HL-60 (cell line): ENCODE measurements at regions not wholly inside any gene's neighbourhood (a gene's known extent, or its start where the extent isn't known, plus 50 kb on each side); places are given as distances from the start of the nearest gene placed in this dataset.
"Not testable (repeated sequence)": the region's sequence is repeated elsewhere in the genome, so short reads cannot be mapped to it uniquely, and the experiment has no call there.

ENCODE experiments used
- DNase-seq, 2 experiments: peaks; one replicate each; pipeline ENCODE4 v3.0.0-alpha.2; 2010 to 2020; ENCODE audit warnings: low read depth in 1 of 2, low spot score in 1 of 2
- H3K27ac ChIP-seq: fragments of 250-450 bp; sonication (Bioruptor Pico); replicated peaks from 2 replicates; pipeline ENCODE4 v1.5.1; 2020; ENCODE audit warnings: mild to moderate bottlenecking, moderate library complexity
- H3K27me3 ChIP-seq: fragments of 250-450 bp; sonication (Bioruptor Pico); 2 replicates; pipeline ENCODE4 v1.5.1; 2021; ENCODE audit warnings: mild to moderate bottlenecking, moderate library complexity; ENCODE audit not compliant: insufficient read depth, poor library complexity, severe bottlenecking
- H3K4me3 ChIP-seq: replicated peaks from 2 replicates; pipeline ENCODE4 v1.5.1; 2011; ENCODE audit warnings: mild to moderate bottlenecking, control low read depth, low read length; ENCODE audit not compliant: insufficient read depth
- GABPA ChIP-seq: IDR thresholded peaks from 2 replicates; pipeline ENCODE4 v1.6.1; 2012; ENCODE audit warnings: low read depth
- POLR2AphosphoS5 ChIP-seq: IDR thresholded peaks from 2 replicates; pipeline ENCODE4 v1.6.1; 2012; ENCODE audit warnings: low read depth
- SPI1 ChIP-seq: IDR thresholded peaks from 2 replicates; pipeline ENCODE4 v1.6.1; 2012; ENCODE audit warnings: low read depth, mild to moderate bottlenecking, borderline replicate concordance
- TF ChIP-seq, protein P1 (sequence below): IDR thresholded peaks from 2 replicates; pipeline ENCODE4 v1.6.1; 2012; ENCODE audit warnings: low read depth; ENCODE audit not compliant: insufficient replicate concordance
- TF ChIP-seq, protein P2 (sequence below): IDR thresholded peaks from one replicate; pipeline ENCODE4 v1.5.1; 2011; ENCODE audit warnings: low read length, control low read depth, inconsistent platforms; ENCODE audit not compliant: insufficient read depth

DNA sequence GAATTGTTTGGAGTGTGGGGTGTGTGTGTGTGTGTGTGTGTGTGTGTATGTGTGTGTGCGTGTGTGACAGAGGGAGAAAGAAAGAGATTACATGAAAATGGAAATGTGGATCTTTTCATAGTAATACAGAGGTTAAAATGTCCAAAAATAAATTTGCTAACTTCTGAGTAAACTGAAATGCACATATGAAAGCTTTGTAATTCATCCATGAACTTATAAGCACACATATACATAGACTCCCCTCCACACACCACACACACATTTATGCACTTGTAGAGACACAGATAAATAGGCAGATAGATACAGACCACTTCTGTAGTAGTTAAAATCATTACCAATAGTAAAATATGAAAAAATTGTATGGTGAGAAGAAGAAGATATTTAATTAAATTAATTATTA is 108.2 kb upstream of the MSMB start:
- H3K27ac ChIP-seq, H3K4me3 ChIP-seq, H3K27me3 ChIP-seq, DNase-seq: not testable (repeated sequence)

DNA sequence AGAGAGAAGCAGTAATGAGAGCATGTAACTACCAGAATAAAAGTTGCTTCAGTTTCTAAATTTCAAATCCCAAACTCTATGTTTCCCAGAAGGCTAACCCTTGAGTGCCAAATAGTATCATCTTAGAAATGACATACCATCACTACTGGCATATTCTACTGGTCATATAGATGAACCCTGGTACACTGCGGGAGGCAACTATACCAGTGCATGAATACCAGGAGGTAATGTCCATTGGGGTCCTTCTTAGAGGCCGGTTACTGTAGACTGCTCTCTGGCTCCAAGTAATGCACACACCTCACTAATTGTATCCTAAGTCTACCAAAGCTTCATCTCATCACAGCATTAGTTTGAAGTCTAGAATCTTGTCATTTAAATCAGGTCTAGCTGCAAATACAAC is 108.6 kb upstream of the MSMB start:
- not testable (repeated sequence) for H3K27me3 ChIP-seq, H3K4me3 ChIP-seq, H3K27ac ChIP-seq, DNase-seq

DNA sequence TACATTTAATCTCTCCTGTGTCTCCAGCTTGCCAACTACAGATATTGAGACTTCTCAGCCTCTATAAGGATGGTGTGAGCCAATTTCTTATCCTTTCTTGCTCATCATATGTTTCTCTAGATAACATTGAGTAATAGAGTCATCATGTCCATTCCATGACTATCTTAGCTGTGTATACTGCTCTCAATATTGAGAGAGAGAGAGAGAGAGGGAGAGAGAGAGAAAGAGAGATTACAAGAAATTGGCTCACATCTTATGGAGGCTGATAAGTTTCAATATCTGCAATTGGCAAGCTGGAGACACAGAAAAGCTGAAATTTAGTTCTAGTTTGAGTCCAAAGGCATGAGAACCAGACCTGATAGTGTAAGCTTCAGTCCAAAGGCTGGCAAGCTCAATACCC is 110.8 kb upstream of the MSMB start:
- not testable (repeated sequence) for H3K27me3 ChIP-seq, DNase-seq, H3K27ac ChIP-seq, H3K4me3 ChIP-seq

DNA sequence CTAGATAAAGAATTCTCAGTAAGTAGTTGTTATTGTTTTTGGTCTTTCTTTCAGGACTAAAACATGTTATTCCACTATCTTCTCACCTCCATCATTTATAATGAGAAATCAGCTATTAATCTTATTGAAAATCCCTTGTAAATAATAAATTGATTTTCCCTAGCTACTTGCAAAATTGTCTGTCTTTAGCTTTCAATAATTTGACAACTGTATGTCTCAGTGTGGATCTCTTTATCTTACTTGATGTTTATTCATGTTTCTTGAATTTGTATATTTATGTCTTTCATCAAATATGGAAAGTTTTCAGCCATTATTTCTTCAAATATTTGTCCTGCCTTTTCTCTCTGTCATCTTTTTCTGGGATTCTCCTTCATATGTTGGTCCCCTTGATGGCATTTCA is 117.1 kb upstream of the ANTXRL start:
- no peak overlapping the region for H3K4me3 ChIP-seq
- H3K27ac ChIP-seq: no peak overlapping the region
- no peak for DNase-seq
- no peaks in the 10 kb centered on the region for H3K27me3 ChIP-seq
- TF ChIP-seq, protein P1, sequence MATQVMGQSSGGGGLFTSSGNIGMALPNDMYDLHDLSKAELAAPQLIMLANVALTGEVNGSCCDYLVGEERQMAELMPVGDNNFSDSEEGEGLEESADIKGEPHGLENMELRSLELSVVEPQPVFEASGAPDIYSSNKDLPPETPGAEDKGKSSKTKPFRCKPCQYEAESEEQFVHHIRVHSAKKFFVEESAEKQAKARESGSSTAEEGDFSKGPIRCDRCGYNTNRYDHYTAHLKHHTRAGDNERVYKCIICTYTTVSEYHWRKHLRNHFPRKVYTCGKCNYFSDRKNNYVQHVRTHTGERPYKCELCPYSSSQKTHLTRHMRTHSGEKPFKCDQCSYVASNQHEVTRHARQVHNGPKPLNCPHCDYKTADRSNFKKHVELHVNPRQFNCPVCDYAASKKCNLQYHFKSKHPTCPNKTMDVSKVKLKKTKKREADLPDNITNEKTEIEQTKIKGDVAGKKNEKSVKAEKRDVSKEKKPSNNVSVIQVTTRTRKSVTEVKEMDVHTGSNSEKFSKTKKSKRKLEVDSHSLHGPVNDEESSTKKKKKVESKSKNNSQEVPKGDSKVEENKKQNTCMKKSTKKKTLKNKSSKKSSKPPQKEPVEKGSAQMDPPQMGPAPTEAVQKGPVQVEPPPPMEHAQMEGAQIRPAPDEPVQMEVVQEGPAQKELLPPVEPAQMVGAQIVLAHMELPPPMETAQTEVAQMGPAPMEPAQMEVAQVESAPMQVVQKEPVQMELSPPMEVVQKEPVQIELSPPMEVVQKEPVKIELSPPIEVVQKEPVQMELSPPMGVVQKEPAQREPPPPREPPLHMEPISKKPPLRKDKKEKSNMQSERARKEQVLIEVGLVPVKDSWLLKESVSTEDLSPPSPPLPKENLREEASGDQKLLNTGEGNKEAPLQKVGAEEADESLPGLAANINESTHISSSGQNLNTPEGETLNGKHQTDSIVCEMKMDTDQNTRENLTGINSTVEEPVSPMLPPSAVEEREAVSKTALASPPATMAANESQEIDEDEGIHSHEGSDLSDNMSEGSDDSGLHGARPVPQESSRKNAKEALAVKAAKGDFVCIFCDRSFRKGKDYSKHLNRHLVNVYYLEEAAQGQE: no peak
- TF ChIP-seq SPI1 (no peak), GABPA (no peak), POLR2AphosphoS5 (no peak)
- TF ChIP-seq, protein P2, sequence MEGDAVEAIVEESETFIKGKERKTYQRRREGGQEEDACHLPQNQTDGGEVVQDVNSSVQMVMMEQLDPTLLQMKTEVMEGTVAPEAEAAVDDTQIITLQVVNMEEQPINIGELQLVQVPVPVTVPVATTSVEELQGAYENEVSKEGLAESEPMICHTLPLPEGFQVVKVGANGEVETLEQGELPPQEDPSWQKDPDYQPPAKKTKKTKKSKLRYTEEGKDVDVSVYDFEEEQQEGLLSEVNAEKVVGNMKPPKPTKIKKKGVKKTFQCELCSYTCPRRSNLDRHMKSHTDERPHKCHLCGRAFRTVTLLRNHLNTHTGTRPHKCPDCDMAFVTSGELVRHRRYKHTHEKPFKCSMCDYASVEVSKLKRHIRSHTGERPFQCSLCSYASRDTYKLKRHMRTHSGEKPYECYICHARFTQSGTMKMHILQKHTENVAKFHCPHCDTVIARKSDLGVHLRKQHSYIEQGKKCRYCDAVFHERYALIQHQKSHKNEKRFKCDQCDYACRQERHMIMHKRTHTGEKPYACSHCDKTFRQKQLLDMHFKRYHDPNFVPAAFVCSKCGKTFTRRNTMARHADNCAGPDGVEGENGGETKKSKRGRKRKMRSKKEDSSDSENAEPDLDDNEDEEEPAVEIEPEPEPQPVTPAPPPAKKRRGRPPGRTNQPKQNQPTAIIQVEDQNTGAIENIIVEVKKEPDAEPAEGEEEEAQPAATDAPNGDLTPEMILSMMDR: no peak

DNA sequence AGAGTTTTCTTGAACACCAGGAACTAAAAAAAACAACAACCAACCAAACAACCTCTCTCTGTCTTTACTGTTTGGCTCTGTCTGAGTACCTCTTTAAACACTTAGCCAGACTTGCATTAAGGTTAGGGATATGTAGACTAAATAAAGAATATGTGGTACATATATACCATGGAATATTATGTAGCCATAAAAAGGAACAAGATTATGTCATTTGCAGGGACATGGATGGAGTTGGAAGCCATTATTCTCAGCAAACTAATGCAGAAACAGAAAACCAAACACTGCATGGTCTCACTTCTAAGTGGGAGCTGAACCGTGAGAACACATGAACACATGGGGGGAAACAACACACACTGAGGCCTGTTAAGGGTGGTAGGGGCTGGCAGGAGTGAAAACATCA is 116.0 kb upstream of the ANTXRL start:
- H3K27ac ChIP-seq: no peak overlapping the region
- no peak overlapping the region for H3K4me3 ChIP-seq
- TF ChIP-seq POLR2AphosphoS5: no peak
- TF ChIP-seq, protein P1: no peak
- TF ChIP-seq GABPA: no peak
- TF ChIP-seq, protein P2: no peak
- TF ChIP-seq SPI1: no peak
- no peaks in the 10 kb centered on the region for H3K27me3 ChIP-seq
- no peak for DNase-seq
